Amniotic stem cell (primary cell): ENCODE measurements at regions not wholly inside any gene's neighbourhood (a gene's known extent, or its start where the extent isn't known, plus 50 kb on each side); places are given as distances from the start of the nearest gene placed in this dataset.

ENCODE experiments used
- DNase-seq: peaks from one replicate; lab custom pipeline; 2025; lab: John Stamatoyannopoulos, UW

DNA sequence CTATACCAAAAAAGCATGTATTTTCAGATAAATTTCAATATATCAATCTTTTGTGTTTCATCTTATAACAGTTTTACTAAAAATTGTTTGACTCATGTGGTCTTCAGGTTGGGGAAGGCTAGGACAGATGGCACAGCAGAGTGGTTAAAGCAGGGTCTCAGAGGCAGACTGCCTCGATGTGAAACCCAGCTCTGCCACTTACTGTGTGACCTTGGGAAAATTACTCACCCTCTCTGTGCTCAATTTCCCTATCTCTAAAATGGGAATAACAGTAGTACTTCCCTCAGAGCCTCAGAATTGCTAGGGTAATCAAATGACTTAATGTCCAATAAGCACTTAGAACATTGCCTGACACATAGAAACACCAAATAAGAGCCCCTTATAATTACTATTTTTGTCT lies 262.1 kb upstream of the FMN2 start:
- DNase-seq, result no peak

DNA sequence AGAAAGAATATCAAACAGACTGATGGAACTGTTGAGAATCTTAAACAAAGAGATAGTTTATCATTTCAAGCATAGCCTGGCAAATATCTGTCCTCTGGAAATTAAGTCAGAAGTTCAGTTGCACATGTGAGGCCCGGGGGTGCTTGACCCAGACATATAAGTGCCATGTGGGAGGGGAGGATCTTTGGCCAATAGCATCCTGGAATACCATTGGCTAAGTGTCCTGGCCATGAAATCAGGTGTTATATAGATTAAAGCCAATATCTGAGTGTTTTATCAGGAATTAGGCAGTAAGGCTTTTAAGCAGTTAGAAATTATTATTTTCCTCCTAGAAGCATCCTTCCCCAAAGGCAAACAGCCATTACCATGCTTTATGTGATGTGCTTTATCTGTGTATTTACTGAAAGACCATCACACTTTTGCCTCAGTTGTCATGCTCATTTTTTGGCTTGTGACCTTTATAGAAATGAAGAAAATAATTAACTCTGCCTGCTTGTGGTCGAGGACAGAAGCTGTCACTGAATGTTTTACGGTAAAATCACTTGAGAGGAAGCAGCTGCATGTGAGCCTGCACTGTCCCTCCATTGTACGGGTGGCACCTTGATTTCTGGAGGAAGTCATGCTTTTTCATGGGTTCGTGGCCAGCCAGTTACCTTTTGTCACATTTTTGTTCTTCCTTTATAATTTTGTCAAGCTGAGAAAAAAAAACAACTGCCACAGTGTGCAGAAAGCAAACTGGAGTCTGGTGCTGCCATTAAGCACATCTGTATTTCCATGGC lies 259.9 kb upstream of the FMN2 start:
- DNase-seq, result no peak

DNA sequence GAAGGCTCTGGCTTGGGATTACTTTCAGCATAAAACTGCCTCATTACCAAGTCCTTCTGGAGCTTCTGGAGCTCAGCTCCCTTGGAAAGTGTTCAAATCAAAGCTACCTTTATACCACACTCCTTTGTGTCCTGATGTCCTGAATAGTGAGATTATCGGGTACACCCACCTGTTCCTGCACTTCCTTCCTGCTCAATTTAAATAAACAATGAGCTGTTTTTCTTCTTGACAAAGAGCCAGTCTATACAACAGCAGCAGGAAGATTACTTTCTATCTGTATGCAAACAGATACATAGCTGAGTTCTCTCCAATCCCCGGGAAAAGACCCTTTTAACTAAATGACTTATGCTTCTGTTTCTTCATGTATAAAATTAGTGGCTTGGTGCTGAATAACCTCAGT lies 258.0 kb upstream of the FMN2 start:
- no peak for DNase-seq

DNA sequence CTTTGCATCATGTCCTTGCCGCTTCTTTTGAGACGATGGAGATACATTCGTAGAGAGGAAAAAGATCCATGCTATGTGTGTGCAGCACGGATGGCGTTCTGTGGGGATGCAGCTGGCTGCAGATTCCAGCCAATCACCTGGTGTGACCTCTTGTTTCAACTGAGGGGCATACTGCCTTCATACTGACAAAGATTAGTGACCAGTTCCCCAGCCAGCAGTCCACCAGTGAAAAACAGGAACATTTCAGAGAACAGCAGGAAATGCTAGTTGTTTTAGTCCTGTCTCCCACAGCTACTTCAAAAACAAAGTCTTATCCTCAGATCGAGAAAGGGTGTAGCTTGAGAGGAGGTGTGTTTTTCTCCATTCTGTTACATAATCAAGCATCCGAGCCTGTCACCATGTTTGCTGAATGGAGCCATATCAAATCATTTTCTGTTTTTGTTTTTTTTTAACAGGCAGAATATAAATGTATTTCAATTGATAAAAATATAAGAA lies 255.7 kb upstream of the FMN2 start:
- DNase-seq, result no peak

- DNase-seq, result no peak
Observed at GRCh38 chr1:239840336-239840735, 251.3 kb upstream of the FMN2 start.

GRCh38 chr1:239840790-239841189 lies 250.9 kb upstream of the FMN2 start:
- DNase-seq, result no peak

DNA sequence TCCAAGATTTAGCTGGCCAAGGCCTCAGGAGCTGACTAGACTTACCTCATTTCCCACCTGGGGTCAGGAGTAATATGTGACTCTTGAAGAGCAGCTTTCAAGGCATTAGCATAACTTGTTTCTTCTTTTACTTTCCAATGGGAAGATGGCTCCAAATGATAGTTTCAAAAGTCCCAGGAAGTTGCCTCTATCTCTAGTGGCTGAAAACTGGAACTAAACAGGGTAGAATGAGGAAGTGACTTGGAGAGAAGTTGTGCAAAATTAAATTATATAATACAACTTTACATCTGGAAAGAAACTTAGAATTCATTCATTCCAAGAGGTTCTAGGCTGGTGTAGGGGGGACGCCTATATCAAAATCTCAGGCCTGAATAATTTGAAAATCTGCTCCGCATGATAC lies 250.1 kb upstream of the FMN2 start:
- no peak for DNase-seq

- no peak for DNase-seq
Observed at GRCh38 chr1:239843541-239843940, 248.1 kb upstream of the FMN2 start.

DNA sequence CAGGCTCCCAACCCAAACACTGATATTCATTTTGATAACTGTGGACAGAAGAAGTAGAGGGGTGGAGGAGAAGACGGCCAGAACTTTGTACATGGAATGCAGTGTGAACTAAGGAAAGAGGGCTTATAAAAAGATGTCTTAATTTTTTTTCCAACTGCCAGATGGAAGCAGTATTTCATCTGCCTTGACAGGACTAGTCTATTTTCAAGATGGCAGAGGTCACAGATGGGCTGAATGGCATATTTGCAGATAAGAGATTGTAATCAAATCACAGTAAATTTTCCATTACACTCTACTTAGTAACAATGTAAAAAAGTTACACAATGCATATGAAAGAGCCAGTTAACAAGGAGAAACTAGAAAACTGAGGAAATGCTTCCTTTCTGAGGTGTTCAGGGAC lies 246.8 kb upstream of the FMN2 start:
- DNase-seq, result no peak

- DNase-seq, result no peak
Observed at GRCh38 chr1:239854922-239855321, 236.8 kb upstream of the FMN2 start.

DNA sequence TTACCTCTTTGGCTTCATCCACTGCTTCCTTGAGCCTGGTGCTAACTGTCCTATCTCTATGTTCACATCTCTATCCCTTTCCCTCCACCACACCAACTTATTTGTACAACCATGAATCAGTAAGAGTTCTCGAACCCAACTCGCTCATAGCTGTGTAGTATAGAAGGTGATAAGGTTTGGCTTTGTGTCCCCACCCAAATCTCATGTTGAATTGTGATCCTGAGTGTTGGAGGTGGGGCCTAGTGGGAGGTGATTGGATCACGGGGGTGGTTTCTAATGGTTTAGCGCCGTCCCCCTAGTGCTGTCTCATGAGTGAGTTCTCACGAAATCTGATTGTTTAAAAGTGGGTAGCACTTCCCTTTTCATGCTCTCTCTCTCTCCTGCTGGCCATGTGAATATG lies 235.6 kb upstream of the FMN2 start:
- no peak for DNase-seq

- DNase-seq, result no peak
Observed at GRCh38 chr1:239856924-239857323, 234.8 kb upstream of the FMN2 start.

DNA sequence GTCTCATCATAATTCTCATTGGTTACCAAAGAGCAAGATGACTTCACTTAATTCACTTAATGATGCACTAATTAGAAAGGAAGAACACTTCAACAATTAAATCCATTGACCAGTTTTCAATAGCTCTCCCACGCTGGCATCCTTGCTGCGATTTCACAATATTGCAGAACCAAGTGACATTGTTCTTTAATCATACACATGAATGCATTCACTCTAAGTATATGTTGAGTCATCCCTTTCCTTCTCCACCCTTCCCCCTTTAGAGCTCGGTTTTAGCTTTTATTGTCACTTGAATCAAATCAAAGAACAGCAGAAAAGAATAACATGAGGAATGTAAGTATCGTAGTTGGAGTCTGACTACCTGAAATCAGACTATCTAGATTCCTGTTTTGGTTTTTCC lies 233.6 kb upstream of the FMN2 start:
- no peak for DNase-seq

DNA sequence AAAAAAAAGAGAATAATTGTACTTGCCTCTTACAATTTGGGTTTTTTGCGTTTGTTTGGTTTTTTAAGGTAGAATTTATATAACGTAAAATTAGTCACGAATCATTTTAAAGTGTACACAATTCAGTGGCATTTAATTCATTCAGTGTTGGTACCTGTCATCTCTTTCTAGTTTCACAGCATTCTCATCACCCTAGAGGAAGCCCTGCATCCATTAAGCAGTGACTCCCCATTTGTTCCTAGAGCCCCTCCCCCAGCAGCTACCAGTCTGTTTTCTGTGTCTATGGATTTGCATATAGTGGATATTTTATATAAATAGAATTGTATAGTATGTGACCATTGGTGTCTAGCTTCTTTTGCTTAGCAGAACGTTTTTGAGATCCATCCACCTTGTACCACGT lies 233.2 kb upstream of the FMN2 start:
- no peak for DNase-seq

GRCh38 chr1:239861985-239862384 lies 229.7 kb upstream of the FMN2 start:
- no peak for DNase-seq

DNA sequence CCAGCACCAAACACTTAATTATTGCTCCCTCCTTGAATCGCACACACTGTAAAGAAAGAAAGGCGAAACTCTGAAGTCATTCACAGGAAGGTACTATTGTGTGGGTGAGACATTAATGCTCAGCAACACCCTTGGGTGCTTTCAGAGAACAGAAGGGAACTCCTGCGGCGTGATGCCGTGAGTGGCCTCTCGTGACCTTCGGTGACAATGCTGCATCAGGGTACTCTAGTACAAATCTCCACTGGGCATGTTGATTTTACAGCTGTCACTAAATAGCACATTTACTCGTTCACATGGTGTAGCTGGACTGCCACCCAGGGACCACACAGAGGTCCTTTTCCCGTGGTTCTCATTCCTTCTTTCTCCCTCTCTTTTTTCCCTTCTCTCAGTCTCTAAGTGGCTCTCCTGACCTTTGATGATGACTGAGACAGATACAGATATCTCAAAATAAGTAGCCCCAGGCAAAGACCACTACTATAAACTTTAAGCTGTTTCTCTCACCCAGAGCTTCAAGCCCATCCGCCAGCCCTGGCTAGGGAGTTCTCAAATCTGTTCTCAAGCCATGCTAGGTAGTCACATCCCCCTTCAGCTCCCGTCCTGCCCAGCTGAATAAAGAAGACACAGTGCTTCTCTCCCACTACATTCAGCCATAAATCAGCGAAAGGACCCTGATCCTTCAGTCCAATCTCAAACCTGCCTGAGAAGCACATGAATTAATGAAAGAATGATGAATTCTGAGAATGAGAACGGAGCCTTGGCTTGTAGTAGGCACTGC lies 223.4 kb upstream of the FMN2 start:
- no peak for DNase-seq

- no peak for DNase-seq
Observed at GRCh38 chr1:239870194-239870593, 221.5 kb upstream of the FMN2 start.

GRCh38 chr1:239872626-239873025 lies 219.1 kb upstream of the FMN2 start:
- DNase-seq, result no peak

DNA sequence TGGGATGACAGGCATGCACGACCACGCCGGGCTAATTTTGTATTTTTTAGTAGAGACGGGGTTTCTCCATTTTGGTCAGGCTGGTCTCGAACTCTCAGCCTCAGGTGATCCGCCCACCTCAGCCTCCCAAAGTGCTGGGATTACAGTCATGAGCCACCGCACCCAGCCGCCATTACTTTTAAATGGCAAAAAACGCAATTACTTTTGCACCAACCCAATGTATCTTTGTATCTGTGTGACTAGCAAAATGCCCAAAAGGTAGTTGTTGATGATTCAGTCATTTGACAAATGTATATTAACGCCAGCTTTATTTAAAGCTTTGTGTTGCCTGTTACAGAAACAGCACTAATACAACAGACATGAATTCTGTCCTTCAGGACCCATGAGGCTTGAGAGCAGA lies 216.9 kb upstream of the FMN2 start:
- no peak for DNase-seq

DNA sequence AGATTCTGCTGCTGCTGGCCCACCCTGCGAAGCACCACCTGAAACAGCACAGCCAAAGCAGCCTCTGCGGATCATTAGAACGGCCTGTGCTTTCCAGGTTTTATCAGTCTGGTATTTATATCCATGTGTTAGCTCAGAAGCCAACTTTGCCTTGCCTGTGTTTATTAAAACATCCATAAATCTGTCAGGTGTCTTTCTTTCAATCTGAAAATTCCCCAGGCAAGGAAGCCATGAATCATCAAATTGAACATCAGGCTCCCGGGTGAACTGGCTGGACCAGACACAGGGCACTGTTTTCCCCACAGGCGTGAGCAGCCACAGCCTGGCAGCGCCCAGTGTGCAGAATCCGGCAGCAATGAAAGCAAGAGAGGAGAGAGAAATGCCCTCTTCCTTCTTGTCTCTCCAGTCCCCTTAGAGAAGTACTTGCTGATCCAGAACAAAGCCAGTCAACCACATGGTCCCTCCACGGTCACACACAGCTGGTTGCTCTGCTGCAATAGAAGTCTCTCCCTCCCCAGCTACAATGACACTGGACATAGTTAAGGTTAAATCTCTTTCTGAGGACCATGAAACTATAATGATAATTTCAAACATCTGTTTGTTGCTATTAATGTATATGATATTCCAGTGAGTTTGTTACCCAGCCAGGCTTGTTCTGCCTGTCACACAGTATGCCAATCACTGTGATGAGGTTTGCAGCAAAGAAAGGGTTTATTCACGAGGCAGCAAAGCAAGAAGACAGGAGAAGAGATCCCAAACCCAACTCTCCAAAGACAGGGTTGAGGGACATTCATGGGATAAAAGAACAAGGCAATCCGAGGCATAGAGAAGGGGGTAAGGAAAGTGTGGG lies 212.1 kb upstream of the FMN2 start:
- DNase-seq, result no peak

- DNase-seq, result no peak
Observed at GRCh38 chr1:239882967-239883366, 208.7 kb upstream of the FMN2 start.

- DNase-seq, result no peak
Observed at GRCh38 chr1:239884796-239885195, 206.9 kb upstream of the FMN2 start.

DNA sequence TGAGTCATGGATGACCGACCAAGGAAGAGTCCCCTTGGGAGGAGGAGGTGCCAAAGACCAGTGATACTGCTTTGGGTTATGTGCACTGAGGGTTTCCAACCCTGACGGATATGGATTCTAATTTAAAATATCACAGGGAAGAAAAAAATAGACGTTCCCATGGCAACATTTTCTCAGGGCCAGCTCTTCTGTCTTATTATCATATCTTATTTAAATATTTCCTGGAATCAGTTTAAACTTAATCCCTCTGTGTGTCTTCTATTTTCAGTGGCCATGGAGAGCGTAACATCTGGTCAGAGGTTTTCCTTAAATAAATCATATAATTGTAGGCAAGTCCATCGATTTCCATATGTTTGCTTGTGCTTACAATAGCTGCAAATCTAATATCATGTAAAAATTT lies 205.4 kb upstream of the FMN2 start:
- no peak for DNase-seq
